Hindlimb muscle (tissue), 1 donor: ENCODE measurements at regions not wholly inside any gene's neighbourhood (a gene's known extent, or its start where the extent isn't known, plus 50 kb on each side); places are given as distances from the start of the nearest gene placed in this dataset.

Source experiments
- DNase-seq: peaks from one replicate; pipeline ENCODE4 v3.0.0-alpha.2; 2013

DNA sequence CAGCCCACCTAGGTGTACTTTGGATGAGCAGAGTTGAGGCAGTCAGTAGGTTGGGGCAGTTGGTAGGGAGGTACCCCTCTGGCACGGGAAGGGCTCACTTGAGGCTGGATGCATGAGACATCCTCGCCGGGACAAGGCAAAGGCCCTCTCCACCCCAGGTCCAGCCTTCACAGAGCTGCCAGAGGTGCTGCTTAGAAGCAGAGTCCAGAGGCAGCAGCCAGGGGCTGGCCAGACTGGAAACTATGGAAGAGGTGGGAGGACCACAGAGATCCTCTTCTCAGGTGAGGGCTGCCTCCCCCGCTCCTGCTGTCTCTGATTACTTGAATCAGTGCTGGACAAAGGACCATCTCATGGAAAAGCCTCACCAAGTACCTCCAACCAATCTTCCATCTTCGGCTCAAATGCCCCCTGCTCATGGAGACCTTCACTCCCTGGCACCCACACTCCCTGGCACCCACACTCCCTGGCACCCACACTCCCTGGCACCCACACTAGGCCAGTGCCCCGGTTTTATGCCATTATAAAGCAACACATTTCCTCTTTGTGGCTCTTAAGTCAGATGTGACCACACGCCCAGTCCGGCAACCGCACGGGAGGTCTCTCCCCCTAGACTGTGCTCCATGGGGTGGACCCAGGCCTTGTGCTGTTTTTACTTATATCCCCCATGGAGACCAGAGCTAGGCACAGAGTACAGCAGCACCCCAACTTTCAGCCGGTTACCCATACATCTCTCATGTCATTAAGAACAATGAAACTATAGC is 100.1 kb downstream of the YTHDF1 start:
- DNase-seq = no peak

GRCh38 chr20:63114693-63115311 is 101.1 kb downstream of the YTHDF1 start:
- no peak for DNase-seq

GRCh38 chr20:63114006-63114692 is 101.8 kb downstream of the YTHDF1 start:
- no peak for DNase-seq

DNA sequence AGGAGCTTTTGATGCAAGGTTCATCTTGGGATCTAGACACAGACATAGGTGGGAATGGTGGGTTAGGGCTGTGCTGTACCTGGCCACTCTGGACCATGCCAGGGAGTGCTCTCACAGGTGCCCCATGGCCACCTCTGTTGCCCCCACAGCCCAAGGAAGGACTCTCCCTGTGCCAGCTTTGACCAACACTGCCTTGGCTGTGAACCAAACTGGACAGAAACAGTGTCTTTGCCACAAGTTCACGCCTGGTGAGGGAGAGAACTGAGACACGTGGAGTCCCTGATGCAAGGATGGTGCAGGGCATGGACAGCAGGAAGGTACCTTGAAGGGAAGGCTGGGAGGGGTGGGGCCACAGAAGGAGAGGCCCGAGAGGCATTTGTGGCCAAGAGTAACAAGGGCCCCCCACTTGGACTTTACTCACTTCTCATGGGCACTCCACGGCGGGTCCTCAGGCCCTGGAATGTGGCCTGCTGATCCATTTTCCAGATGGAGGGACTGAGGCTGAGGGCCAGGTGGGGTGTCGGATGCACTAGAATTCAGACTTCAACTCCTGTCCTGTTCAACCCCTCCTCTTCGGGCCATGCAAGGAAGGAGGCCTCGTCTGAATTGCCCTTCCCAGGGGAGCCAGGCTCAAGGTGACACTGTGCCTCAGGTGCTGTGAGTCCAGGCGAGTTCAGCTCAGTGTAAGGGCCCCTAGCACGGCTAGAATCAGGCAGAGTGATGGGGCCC is 103.3 kb downstream of the YTHDF1 start:
- no peak for DNase-seq

DNA sequence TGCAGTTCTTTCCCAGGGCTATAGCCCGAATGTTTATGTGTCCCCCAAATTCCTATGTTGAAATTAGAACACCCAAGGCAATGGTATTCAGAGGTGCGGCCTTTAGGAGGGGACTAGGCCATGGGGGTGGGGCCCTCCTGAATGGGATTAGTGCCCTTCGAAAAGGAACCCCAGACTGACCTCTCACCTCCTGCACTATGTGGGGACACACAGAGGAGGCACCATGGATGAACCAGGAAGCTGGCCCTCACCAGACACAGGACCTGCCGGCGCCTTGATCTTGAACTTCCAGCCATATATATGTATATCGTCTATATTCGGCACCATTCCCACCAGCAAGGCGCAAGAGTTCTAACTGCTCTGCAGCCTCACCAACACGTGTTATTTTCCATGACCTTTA is 101.5 kb upstream of the BHLHE23 start:
- no peak for DNase-seq

- no peak for DNase-seq
Observed at GRCh38 chr20:63107449-63108200, 100.9 kb upstream of the BHLHE23 start.

DNA sequence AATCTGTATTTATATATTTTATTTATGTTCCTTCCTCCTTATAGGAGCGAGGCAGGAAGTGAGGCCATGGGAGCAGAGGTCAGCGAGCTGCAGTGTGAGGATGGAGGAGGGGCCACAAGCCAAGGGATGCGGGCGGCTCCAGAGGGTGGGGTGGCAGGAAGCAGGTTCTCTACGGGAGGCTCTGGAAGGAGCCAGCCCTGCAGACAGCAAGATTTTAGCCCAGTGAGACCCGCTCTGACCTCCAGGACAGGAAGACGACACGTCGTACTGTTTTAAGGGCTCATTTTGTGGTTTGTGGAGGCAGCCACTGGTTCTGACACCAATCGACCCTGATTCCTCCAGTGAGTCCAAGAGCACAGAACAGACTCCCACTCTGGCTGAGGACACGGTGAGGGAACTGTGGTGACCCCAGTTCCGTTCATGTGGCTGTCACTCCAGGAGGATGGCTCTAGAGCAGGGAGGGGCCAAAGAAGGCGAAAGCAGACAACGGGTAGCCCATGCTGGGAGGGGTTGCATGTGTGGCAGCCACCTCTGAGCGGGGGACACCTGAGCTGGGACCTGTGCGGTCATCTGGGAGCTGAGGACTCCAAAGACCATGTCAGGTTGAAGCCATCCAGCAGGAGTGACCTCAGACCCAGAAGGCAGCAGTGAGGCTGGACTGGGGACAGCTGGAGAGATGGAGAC is 100.1 kb upstream of the BHLHE23 start:
- DNase-seq = no peak

GRCh38 chr20:63106108-63106764 is 99.5 kb upstream of the BHLHE23 start:
- no peak for DNase-seq

- no peak for DNase-seq
Observed at GRCh38 chr20:63105211-63106107, 98.7 kb upstream of the BHLHE23 start.

GRCh38 chr20:63104312-63105181 is 97.8 kb upstream of the BHLHE23 start:
- DNase-seq = no peak

- no peak for DNase-seq
Observed at GRCh38 chr20:63103402-63104311, 96.9 kb upstream of the BHLHE23 start.

GRCh38 chr20:63102721-63103375 is 96.1 kb upstream of the BHLHE23 start:
- no peak for DNase-seq

GRCh38 chr20:63101781-63102720 is 95.3 kb upstream of the BHLHE23 start:
- DNase-seq = peak; percentile 22

- no peak for DNase-seq
Observed at GRCh38 chr20:63100926-63101699, 94.3 kb upstream of the BHLHE23 start.
